H9 (cell line): ENCODE measurements at regions not wholly inside any gene's neighbourhood (a gene's known extent, or its start where the extent isn't known, plus 50 kb on each side); places are given as distances from the start of the nearest gene placed in this dataset.

Experiments used
- DNase-seq: peaks from one replicate; pipeline ENCODE4 v3.0.0-alpha.2; 2017
- H2AFZ ChIP-seq: one replicate; pipeline ENCODE4 v1.6.1; 2013; ENCODE audit warnings: mild to moderate bottlenecking, low read length, control low read depth, moderate library complexity
- H2AK5ac ChIP-seq: 2 replicates; pipeline ENCODE4 v1.6.1; 2013; ENCODE audit warnings: low read length, control low read depth, mixed read lengths; ENCODE audit not compliant: insufficient read length
- H2BK120ac ChIP-seq: one replicate; pipeline ENCODE4 v1.6.1; 2013; ENCODE audit warnings: low read depth, mild to moderate bottlenecking, low read length, control low read depth, inconsistent platforms; ENCODE audit not compliant: poor library complexity, severe bottlenecking
- H2BK12ac ChIP-seq: 2 replicates; pipeline ENCODE4 v1.6.1; 2013; ENCODE audit warnings: low read length, control low read depth, mixed read lengths, low read depth; ENCODE audit not compliant: insufficient read length
- H2BK15ac ChIP-seq: 2 replicates; pipeline ENCODE4 v1.6.1; 2013; ENCODE audit warnings: low read depth, low read length, control low read depth
- H2BK20ac ChIP-seq: one replicate; pipeline ENCODE4 v1.6.1; 2013; ENCODE audit warnings: low read depth, mild to moderate bottlenecking, low read length, control low read depth, inconsistent platforms; ENCODE audit not compliant: poor library complexity, severe bottlenecking
- H2BK5ac ChIP-seq: 2 replicates; pipeline ENCODE4 v1.6.1; 2013; ENCODE audit warnings: low read length, control low read depth, mixed read lengths; ENCODE audit not compliant: insufficient read length
- H3K14ac ChIP-seq: 2 replicates; pipeline ENCODE4 v1.6.1; 2013; ENCODE audit warnings: low read length, control low read depth; ENCODE audit not compliant: insufficient read depth
- H3K18ac ChIP-seq: 2 replicates; pipeline ENCODE4 v1.6.1; 2013; ENCODE audit warnings: low read depth, mild to moderate bottlenecking, mixed read lengths, low read length, control low read depth; ENCODE audit not compliant: insufficient read length
- H3K23ac ChIP-seq: 2 replicates; pipeline ENCODE4 v1.6.1; 2013; ENCODE audit warnings: low read length, control low read depth, mixed read lengths, low read depth; ENCODE audit not compliant: insufficient read length
- H3K23me2 ChIP-seq: 2 replicates; pipeline ENCODE4 v1.6.1; 2013; ENCODE audit warnings: low read depth, mild to moderate bottlenecking, mixed read lengths, low read length, control low read depth; ENCODE audit not compliant: insufficient read length, poor library complexity, severe bottlenecking
- H3K27ac ChIP-seq: 2 replicates; pipeline ENCODE4 v1.5.1; 2013; ENCODE audit warnings: low read length, control low read depth, mixed read lengths, low read depth; ENCODE audit not compliant: insufficient read length
- H3K27me3 ChIP-seq: 2 replicates; pipeline ENCODE4 v1.6.1; 2013; ENCODE audit warnings: low read length, control low read depth, inconsistent platforms; ENCODE audit not compliant: insufficient read depth
- H3K4ac ChIP-seq: 2 replicates; pipeline ENCODE4 v1.6.1; 2013; ENCODE audit warnings: low read depth, mild to moderate bottlenecking, control low read depth, inconsistent platforms, low read length, moderate library complexity
- H3K4me1 ChIP-seq: 2 replicates; pipeline ENCODE4 v1.6.1; 2013; ENCODE audit warnings: low read length, control low read depth, inconsistent platforms; ENCODE audit not compliant: insufficient read depth
- H3K4me2 ChIP-seq: 2 replicates; pipeline ENCODE4 v1.6.1; 2013; ENCODE audit warnings: low read length, control low read depth, mixed read lengths; ENCODE audit not compliant: insufficient read length, insufficient read depth
- H3K56ac ChIP-seq: 2 replicates; pipeline ENCODE4 v1.6.1; 2013; ENCODE audit warnings: low read depth, mild to moderate bottlenecking, mixed read lengths, low read length, control low read depth; ENCODE audit not compliant: insufficient read length
- H3K79me1 ChIP-seq: 2 replicates; pipeline ENCODE4 v1.6.1; 2013; ENCODE audit warnings: low read depth, mild to moderate bottlenecking, moderate library complexity, low read length, control low read depth, inconsistent platforms; ENCODE audit not compliant: insufficient read depth, poor library complexity, severe bottlenecking
- H3K79me2 ChIP-seq: 2 replicates; pipeline ENCODE4 v1.6.1; 2013; ENCODE audit warnings: low read length, control low read depth, inconsistent platforms; ENCODE audit not compliant: insufficient read depth
- H3K9ac ChIP-seq: 2 replicates; pipeline ENCODE4 v1.6.1; 2013; ENCODE audit warnings: low read length, control low read depth, mixed read lengths; ENCODE audit not compliant: insufficient read length; ENCODE audit errors: extremely low read depth
- H3K9me3 ChIP-seq: one replicate; pipeline ENCODE4 v1.6.1; 2013; ENCODE audit warnings: low read depth, low read length, inconsistent platforms; ENCODE audit not compliant: control insufficient read depth
- H3T11ph ChIP-seq: one replicate; pipeline ENCODE4 v1.6.1; 2013; ENCODE audit warnings: mild to moderate bottlenecking, low read length, control low read depth, inconsistent platforms
- H4K20me1 ChIP-seq: one replicate; pipeline ENCODE4 v1.6.1; 2013; ENCODE audit not compliant: control insufficient read depth, insufficient read length, insufficient read depth
- H4K5ac ChIP-seq: 2 replicates; pipeline ENCODE4 v1.6.1; 2013; ENCODE audit warnings: low read depth, mild to moderate bottlenecking, mixed read lengths, low read length, control low read depth; ENCODE audit not compliant: insufficient read length
- H4K8ac ChIP-seq: replicated peaks from 2 replicates; pipeline ENCODE4 v1.6.1; 2013; ENCODE audit warnings: low read length, control low read depth, mixed read lengths, low read depth; ENCODE audit not compliant: insufficient read length
- H4K91ac ChIP-seq: 2 replicates; pipeline ENCODE4 v1.6.1; 2013; ENCODE audit warnings: low read depth, mild to moderate bottlenecking, moderate library complexity, mixed read lengths, low read length, control low read depth; ENCODE audit not compliant: insufficient read length
- H3K27ac Mint-ChIP-seq, 3 experiments: 2 replicates in 2 of 3; 3 replicates in 1 of 3; pipeline ENCODE4 v1.8.0; 2020 to 2021; ENCODE audit warnings: mixed read lengths in 3 of 3, mild to moderate bottlenecking in 1 of 3, moderate library complexity in 1 of 3
- H3K27me3 Mint-ChIP-seq: 2 replicates; pipeline ENCODE4 v1.8.0; 2021; ENCODE audit warnings: low read depth, mild to moderate bottlenecking, moderate library complexity, mixed read lengths
- H3K36me3 Mint-ChIP-seq, 3 experiments: 2 replicates in 2 of 3; 3 replicates in 1 of 3; pipeline ENCODE4 v1.8.0; 2020 to 2021; ENCODE audit warnings: low read depth in 3 of 3, mixed read lengths in 3 of 3; ENCODE audit not compliant: insufficient read depth in 1 of 3
- H3K4me1 Mint-ChIP-seq, 2 experiments: 2 replicates each; pipeline ENCODE4 v1.8.0; 2020; ENCODE audit warnings: mixed read lengths in 2 of 2
- H3K4me3 Mint-ChIP-seq, 2 experiments: 2 replicates in 1 of 2; 3 replicates in 1 of 2; pipeline ENCODE4 v1.8.0; 2020 to 2021; ENCODE audit warnings: mild to moderate bottlenecking in 2 of 2, mixed read lengths in 2 of 2, moderate library complexity in 1 of 2
- H3K9me3 Mint-ChIP-seq, 2 experiments: 2 replicates in 1 of 2; 3 replicates in 1 of 2; pipeline ENCODE4 v1.8.0; 2020; ENCODE audit warnings: mild to moderate bottlenecking in 2 of 2, mixed read lengths in 2 of 2, moderate library complexity in 1 of 2
- TF ChIP-seq, protein P1 (sequence below): fragments of 200-600 bp; sonication (generic); conservative IDR thresholded peaks from 3 replicates; pipeline ENCODE4 v1.8.0; 2021; ENCODE audit warnings: antibody characterized with exemption, mild to moderate bottlenecking

DNA sequence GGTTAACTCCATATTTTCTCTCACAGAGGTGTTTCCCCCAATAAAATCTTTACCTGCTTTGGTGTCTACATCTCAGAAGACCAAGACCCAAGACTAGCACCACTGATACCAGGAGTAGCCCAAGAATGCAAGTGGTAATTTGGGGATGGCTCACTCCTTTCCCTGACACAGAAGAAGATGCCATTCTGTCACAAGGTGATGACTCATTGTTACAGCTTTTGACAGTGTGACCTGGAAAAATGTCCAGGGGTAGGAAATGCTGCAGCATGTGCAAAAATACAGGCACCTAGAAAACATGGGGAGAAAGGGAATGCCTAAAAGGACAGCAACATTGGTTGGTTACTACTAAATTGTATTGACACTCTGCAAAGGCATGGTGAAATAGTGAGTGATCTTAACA is 254.0 kb upstream of the GJE1 start:
- no peaks in the 10 kb centered on the region for H3K79me1 ChIP-seq
- TF ChIP-seq, protein P1, sequence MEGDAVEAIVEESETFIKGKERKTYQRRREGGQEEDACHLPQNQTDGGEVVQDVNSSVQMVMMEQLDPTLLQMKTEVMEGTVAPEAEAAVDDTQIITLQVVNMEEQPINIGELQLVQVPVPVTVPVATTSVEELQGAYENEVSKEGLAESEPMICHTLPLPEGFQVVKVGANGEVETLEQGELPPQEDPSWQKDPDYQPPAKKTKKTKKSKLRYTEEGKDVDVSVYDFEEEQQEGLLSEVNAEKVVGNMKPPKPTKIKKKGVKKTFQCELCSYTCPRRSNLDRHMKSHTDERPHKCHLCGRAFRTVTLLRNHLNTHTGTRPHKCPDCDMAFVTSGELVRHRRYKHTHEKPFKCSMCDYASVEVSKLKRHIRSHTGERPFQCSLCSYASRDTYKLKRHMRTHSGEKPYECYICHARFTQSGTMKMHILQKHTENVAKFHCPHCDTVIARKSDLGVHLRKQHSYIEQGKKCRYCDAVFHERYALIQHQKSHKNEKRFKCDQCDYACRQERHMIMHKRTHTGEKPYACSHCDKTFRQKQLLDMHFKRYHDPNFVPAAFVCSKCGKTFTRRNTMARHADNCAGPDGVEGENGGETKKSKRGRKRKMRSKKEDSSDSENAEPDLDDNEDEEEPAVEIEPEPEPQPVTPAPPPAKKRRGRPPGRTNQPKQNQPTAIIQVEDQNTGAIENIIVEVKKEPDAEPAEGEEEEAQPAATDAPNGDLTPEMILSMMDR, result no peak
- H4K5ac ChIP-seq, result no peak overlapping the region
- no peak overlapping the region for H2BK12ac ChIP-seq
- Mint-ChIP-seq H3K9me3 (peaks cover 3% of the 10 kb centered on the region in 2 experiments; a peak in 2 of 5 replicates), H3K27me3 (no peaks in the 10 kb centered on the region), H3K4me3 (no peak overlapping the region), H3K27ac (no peak overlapping the region), H3K36me3 (peaks cover 0 to 4% (median 0%) of the 10 kb centered on the region in 3 experiments; a peak in 2 of 7 replicates), H3K4me1 (no peaks in the 10 kb centered on the region)
- DNase-seq, result no peak
- H3K4ac ChIP-seq, result no peak overlapping the region
- H3K56ac ChIP-seq, result no peak overlapping the region
- no peak overlapping the region for H2BK120ac ChIP-seq
- H3K27me3 ChIP-seq, result no peaks in the 10 kb centered on the region
- H3T11ph ChIP-seq, result no peak overlapping the region
- H3K4me2 ChIP-seq, result no peak overlapping the region
- H4K91ac ChIP-seq, result no peak overlapping the region
- no peaks in the 10 kb centered on the region for H3K23me2 ChIP-seq
- H3K23ac ChIP-seq, result no peak overlapping the region
- H3K4me1 ChIP-seq, result no peaks in the 10 kb centered on the region
- H3K9ac ChIP-seq, result no peak overlapping the region
- H2AFZ ChIP-seq, result no peak overlapping the region
- no peaks in the 10 kb centered on the region for H3K9me3 ChIP-seq
- no peak overlapping the region for H2BK20ac ChIP-seq
- H4K20me1 ChIP-seq, result no peaks in the 10 kb centered on the region
- no peak overlapping the region for H4K8ac ChIP-seq
- H2BK15ac ChIP-seq, result no peak overlapping the region
- H2BK5ac ChIP-seq, result no peak overlapping the region
- H3K18ac ChIP-seq, result no peak overlapping the region
- H3K27ac ChIP-seq, result no peak overlapping the region
- no peak overlapping the region for H3K14ac ChIP-seq
- H3K79me2 ChIP-seq, result no peaks in the 10 kb centered on the region
- H2AK5ac ChIP-seq, result no peak overlapping the region
